ENCODE measurements at regions not wholly inside any gene's neighbourhood (a gene's known extent, or its start where the extent isn't known, plus 50 kb on each side); places are given as distances from the start of the nearest gene placed in this dataset.

DNA sequence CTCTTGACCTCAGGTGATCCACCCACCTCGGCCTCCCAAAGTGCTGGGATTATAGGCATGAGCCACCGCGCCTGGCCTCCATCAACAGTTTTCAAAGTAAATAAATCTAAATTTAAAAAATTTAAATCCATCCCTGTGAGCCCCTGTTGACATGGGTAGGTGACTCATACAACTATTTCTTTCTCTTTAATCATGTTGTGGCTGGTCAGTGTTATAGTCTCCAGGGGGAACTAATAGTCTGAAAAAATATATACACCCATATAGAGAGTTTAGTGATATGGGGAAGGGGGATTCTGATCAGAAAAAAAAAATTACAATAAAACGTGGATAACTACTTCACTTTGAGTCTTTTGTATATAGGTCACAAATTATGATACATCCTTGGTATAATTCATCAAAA, 159.2 kb downstream of the ZNF608 start:
- Histone ChIP-seq H3K9me3 (ENCODE audit: control insufficient read depth, insufficient read depth, low read depth, low read length) (no peaks in the 10 kb centered on the region), H3K36me3 (ENCODE audit: control insufficient read depth in 2 of 2, insufficient read depth in 1 of 2, low read length in 2 of 2) (no peaks in the 10 kb centered on the region), H3K4me1 (ENCODE audit: control insufficient read depth, insufficient read depth, low read length) (peaks cover 5% of the 10 kb centered on the region; the same call in 1 of the 2 replicates), H3K27ac (ENCODE audit: extremely low read depth, low read depth, low read length) (no peak overlapping the region), H3K4me3 (ENCODE audit: low read depth, low read length) (no peak overlapping the region)
- ChIA-PET CTCF (no interaction called here), POLR2A (no interaction called here)
- TF ChIP-seq, protein P1, sequence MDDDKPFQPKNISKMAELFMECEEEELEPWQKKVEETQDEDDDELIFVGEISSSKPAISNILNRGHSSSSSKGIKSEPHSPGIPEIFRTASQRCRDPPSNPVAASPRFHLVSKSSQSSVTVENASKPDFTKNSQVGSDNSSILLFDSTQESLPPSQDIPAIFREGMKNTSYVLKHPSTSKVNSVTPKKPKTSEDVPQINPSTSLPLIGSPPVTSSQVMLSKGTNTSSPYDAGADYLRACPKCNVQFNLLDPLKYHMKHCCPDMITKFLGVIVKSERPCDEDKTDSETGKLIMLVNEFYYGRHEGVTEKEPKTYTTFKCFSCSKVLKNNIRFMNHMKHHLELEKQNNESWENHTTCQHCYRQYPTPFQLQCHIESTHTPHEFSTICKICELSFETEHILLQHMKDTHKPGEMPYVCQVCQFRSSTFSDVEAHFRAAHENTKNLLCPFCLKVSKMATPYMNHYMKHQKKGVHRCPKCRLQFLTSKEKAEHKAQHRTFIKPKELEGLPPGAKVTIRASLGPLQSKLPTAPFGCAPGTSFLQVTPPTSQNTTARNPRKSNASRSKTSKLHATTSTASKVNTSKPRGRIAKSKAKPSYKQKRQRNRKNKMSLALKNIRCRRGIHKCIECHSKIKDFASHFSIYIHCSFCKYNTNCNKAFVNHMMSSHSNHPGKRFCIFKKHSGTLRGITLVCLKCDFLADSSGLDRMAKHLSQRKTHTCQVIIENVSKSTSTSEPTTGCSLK (tag by site-specific recombination; IDR thresholded peaks at IDR 0.05): no peak
- TF ChIP-seq ZNF221 (tag by site-specific recombination; IDR thresholded peaks at IDR 0.05; ENCODE audit: borderline replicate concordance): no peak
- TF ChIP-seq, protein P2, sequence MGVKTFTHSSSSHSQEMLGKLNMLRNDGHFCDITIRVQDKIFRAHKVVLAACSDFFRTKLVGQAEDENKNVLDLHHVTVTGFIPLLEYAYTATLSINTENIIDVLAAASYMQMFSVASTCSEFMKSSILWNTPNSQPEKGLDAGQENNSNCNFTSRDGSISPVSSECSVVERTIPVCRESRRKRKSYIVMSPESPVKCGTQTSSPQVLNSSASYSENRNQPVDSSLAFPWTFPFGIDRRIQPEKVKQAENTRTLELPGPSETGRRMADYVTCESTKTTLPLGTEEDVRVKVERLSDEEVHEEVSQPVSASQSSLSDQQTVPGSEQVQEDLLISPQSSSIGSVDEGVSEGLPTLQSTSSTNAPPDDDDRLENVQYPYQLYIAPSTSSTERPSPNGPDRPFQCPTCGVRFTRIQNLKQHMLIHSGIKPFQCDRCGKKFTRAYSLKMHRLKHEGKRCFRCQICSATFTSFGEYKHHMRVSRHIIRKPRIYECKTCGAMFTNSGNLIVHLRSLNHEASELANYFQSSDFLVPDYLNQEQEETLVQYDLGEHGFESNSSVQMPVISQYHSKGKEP (tag by site-specific recombination; IDR thresholded peaks at IDR 0.05): no peak
- TF ChIP-seq, protein P3, sequence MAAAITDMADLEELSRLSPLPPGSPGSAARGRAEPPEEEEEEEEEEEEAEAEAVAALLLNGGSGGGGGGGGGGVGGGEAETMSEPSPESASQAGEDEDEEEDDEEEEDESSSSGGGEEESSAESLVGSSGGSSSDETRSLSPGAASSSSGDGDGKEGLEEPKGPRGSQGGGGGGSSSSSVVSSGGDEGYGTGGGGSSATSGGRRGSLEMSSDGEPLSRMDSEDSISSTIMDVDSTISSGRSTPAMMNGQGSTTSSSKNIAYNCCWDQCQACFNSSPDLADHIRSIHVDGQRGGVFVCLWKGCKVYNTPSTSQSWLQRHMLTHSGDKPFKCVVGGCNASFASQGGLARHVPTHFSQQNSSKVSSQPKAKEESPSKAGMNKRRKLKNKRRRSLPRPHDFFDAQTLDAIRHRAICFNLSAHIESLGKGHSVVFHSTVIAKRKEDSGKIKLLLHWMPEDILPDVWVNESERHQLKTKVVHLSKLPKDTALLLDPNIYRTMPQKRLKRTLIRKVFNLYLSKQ (tag by site-specific recombination; IDR thresholded peaks at IDR 0.05; ENCODE audit: borderline replicate concordance): no peak
- TF ChIP-seq ZBTB21 (tag by site-specific recombination; IDR thresholded peaks at IDR 0.05): no peak
- TF ChIP-seq ZNF37A (tag by site-specific recombination; IDR thresholded peaks at IDR 0.05): no peak
- TF ChIP-seq ZNF561 (tag by site-specific recombination; IDR thresholded peaks at IDR 0.05; ENCODE audit: borderline replicate concordance): no peak
- TF ChIP-seq ZNF830 (tag by site-specific recombination; IDR thresholded peaks at IDR 0.05; ENCODE audit: low read depth): no peak
- TF ChIP-seq MEIS1 (CRISPR knock-in tag; IDR thresholded peaks at IDR 0.05; ENCODE audit: borderline replicate concordance): no peak
- TF ChIP-seq YY2 (tag by site-specific recombination; IDR thresholded peaks at IDR 0.05): no peak
- no peak for TF ChIP-seq ZFP41 (tag by site-specific recombination; IDR thresholded peaks at IDR 0.05; ENCODE audit: borderline replicate concordance)
- TF ChIP-seq, protein P4, sequence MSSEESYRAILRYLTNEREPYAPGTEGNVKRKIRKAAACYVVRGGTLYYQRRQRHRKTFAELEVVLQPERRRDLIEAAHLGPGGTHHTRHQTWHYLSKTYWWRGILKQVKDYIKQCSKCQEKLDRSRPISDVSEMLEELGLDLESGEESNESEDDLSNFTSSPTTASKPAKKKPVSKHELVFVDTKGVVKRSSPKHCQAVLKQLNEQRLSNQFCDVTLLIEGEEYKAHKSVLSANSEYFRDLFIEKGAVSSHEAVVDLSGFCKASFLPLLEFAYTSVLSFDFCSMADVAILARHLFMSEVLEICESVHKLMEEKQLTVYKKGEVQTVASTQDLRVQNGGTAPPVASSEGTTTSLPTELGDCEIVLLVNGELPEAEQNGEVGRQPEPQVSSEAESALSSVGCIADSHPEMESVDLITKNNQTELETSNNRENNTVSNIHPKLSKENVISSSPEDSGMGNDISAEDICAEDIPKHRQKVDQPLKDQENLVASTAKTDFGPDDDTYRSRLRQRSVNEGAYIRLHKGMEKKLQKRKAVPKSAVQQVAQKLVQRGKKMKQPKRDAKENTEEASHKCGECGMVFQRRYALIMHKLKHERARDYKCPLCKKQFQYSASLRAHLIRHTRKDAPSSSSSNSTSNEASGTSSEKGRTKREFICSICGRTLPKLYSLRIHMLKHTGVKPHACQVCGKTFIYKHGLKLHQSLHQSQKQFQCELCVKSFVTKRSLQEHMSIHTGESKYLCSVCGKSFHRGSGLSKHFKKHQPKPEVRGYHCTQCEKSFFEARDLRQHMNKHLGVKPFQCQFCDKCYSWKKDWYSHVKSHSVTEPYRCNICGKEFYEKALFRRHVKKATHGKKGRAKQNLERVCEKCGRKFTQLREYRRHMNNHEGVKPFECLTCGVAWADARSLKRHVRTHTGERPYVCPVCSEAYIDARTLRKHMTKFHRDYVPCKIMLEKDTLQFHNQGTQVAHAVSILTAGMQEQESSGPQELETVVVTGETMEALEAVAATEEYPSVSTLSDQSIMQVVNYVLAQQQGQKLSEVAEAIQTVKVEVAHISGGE (tag by site-specific recombination; conservative IDR thresholded peaks at IDR 0.05; ENCODE audit: low read depth): no peak
- no peak for TF ChIP-seq HOXA7 (CRISPR knock-in tag; IDR thresholded peaks at IDR 0.05; ENCODE audit: borderline replicate concordance)
- TF ChIP-seq ZNF2 (tag by site-specific recombination; IDR thresholded peaks at IDR 0.05): no peak
- TF ChIP-seq TCF7L2 (IDR thresholded peaks at IDR 0.05; ENCODE audit: borderline replicate concordance, low read depth, low read length): no peak

DNA sequence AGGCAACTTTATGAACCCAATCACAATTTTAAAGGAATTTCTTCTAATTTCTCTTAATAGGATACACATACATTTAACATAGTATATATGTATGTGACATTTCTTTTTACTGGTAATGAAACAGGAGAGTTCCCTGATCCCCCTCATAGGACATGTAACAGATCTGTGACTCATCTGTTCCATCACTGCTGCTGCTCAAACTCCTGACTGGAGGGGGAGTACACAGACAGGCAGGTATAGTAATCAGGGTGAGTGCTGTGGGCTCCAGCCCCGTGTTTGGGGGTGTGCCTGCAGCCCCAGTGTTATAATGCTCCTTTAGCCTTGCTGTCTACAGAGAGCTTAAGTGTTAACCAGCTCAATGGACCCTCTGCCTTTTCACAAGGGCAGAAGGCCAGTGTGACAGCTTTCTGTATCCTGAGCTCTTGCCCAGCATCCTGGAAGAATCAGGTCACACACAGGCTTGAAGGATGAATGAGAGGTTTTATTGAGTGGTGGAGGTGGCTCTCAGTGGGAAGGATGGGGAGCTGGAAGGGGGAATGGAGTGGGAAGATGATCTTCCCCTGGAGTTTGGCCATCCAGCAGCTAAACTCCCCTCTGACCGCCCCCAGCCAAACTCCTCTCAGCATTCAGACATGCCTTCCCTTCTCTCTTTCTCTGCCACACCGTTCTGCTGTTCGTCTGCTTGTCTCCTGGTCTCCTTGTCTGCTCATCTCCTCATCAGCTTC, 161.3 kb downstream of the ZNF608 start:
- 0 out of 2 replicates have a peak, but pooled peaks have one; percentile 23 for TF ChIP-seq MZF1 (tag by site-specific recombination; IDR thresholded peaks at IDR 0.05; ENCODE audit: borderline replicate concordance)
- peak; percentile 84 for TF ChIP-seq EGR2 (tag by site-specific recombination; IDR thresholded peaks at IDR 0.05; ENCODE audit: low read depth)
- peak; percentile 53; the same call in 1 of the 2 replicates for TF ChIP-seq ZNF629 (tag by site-specific recombination; IDR thresholded peaks at IDR 0.05)
- 0 out of 2 replicates have a peak, but pooled peaks have one; percentile 42 for TF ChIP-seq ZNF600 (tag by site-specific recombination; IDR thresholded peaks at IDR 0.05)
- TF ChIP-seq, protein P5, sequence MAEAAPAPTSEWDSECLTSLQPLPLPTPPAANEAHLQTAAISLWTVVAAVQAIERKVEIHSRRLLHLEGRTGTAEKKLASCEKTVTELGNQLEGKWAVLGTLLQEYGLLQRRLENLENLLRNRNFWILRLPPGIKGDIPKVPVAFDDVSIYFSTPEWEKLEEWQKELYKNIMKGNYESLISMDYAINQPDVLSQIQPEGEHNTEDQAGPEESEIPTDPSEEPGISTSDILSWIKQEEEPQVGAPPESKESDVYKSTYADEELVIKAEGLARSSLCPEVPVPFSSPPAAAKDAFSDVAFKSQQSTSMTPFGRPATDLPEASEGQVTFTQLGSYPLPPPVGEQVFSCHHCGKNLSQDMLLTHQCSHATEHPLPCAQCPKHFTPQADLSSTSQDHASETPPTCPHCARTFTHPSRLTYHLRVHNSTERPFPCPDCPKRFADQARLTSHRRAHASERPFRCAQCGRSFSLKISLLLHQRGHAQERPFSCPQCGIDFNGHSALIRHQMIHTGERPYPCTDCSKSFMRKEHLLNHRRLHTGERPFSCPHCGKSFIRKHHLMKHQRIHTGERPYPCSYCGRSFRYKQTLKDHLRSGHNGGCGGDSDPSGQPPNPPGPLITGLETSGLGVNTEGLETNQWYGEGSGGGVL (tag by site-specific recombination; IDR thresholded peaks at IDR 0.05): no peak; the same call in 1 of the 2 replicates
- peak; percentile 89 for TF ChIP-seq ZFHX2 (tag by site-specific recombination; conservative IDR thresholded peaks at IDR 0.05)

More for the DNA sequence above, 161.3 kb downstream of the ZNF608 start:
- no peak overlapping the region for H3K27ac ChIP-seq (ENCODE audit: extremely low read depth, low read depth, low read length)
- no peaks in the 10 kb centered on the region for H3K36me3 ChIP-seq (ENCODE audit: control insufficient read depth in 2 of 2, insufficient read depth in 1 of 2, low read length in 2 of 2)
- no peak overlapping the region for H3K4me3 ChIP-seq (ENCODE audit: low read depth, low read length)
- ChIA-PET POLR2A (no interaction called here), CTCF (interaction anchor here (0.7 to 1.4 kb wide), 2 partner anchors 38 to 79 kb away, joined by 3 read pairs; no protein-coding TSS in a partner anchor)
- H3K9me3 ChIP-seq (ENCODE audit: control insufficient read depth, insufficient read depth, low read depth, low read length): no peaks in the 10 kb centered on the region
- peaks cover 9% of the 10 kb centered on the region for H3K4me1 ChIP-seq (ENCODE audit: control insufficient read depth, insufficient read depth, low read length)

Measured in HEK293 (cell line).